SH-SY5Y (cell line): ENCODE measurements at regions not wholly inside any gene's neighbourhood (a gene's known extent, or its start where the extent isn't known, plus 50 kb on each side); places are given as distances from the start of the nearest gene placed in this dataset.

Experiments used
- GATA2 ChIP-seq: IDR thresholded peaks from 2 replicates; pipeline ENCODE4 v1.6.1; 2011; ENCODE audit warnings: mild to moderate bottlenecking, low read depth, low read length
- GATA3 ChIP-seq: IDR thresholded peaks from 2 replicates; pipeline ENCODE4 v1.6.1; 2011; ENCODE audit warnings: low read depth, mild to moderate bottlenecking, low read length, moderate library complexity

GRCh38 chr21:15306271-15306670 lies 241.5 kb upstream of the NRIP1 start:
- TF ChIP-seq GATA3 (no peak), GATA2 (no peak)

GRCh38 chr21:15308333-15308732 lies 243.5 kb upstream of the NRIP1 start:
- TF ChIP-seq GATA3 = no peak

GRCh38 chr21:15309022-15309590 lies 244.3 kb upstream of the NRIP1 start:
- TF ChIP-seq GATA2 (no peak), GATA3 (no peak)

- TF ChIP-seq GATA3 = no peak
- no peak for TF ChIP-seq GATA2
These were observed 244.9 kb upstream of the NRIP1 start for GRCh38 chr21:15309721-15310120.

GRCh38 chr21:15311510-15311909 lies 246.7 kb upstream of the NRIP1 start:
- no peak for TF ChIP-seq GATA3
- no peak for TF ChIP-seq GATA2

- TF ChIP-seq GATA3 = no peak
- TF ChIP-seq GATA2 = no peak
These were observed 254.9 kb upstream of the NRIP1 start for GRCh38 chr21:15319727-15320126.

- TF ChIP-seq GATA3 = no peak
- TF ChIP-seq GATA2 = no peak
These were observed 259.7 kb upstream of the NRIP1 start for GRCh38 chr21:15324542-15324941.

GRCh38 chr21:15326032-15326867 lies 261.4 kb upstream of the NRIP1 start:
- no peak for TF ChIP-seq GATA2
- TF ChIP-seq GATA3 = no peak

GRCh38 chr21:15327637-15328265 lies 263.0 kb upstream of the NRIP1 start:
- TF ChIP-seq GATA2 (no peak), GATA3 (no peak)

GRCh38 chr21:15329191-15329590 lies 264.4 kb upstream of the NRIP1 start:
- no peak for TF ChIP-seq GATA3

GRCh38 chr21:15330872-15331271 lies 266.1 kb upstream of the NRIP1 start:
- TF ChIP-seq GATA3 (no peak), GATA2 (no peak)

GRCh38 chr21:15332572-15332971 lies 267.8 kb upstream of the NRIP1 start:
- no peak for TF ChIP-seq GATA2
- TF ChIP-seq GATA3 = no peak

GRCh38 chr21:15333136-15333710 lies 268.4 kb upstream of the NRIP1 start:
- TF ChIP-seq GATA3 = no peak

- no peak for TF ChIP-seq GATA2
- TF ChIP-seq GATA3 = no peak
These were observed 269.2 kb upstream of the NRIP1 start for GRCh38 chr21:15333951-15334350.

- TF ChIP-seq GATA2 = no peak
- TF ChIP-seq GATA3 = no peak
These were observed 278.3 kb upstream of the NRIP1 start for GRCh38 chr21:15343066-15343465.
